ENCODE measurements at regions not wholly inside any gene's neighbourhood (a gene's known extent, or its start where the extent isn't known, plus 50 kb on each side); places are given as distances from the start of the nearest gene placed in this dataset.

DNA sequence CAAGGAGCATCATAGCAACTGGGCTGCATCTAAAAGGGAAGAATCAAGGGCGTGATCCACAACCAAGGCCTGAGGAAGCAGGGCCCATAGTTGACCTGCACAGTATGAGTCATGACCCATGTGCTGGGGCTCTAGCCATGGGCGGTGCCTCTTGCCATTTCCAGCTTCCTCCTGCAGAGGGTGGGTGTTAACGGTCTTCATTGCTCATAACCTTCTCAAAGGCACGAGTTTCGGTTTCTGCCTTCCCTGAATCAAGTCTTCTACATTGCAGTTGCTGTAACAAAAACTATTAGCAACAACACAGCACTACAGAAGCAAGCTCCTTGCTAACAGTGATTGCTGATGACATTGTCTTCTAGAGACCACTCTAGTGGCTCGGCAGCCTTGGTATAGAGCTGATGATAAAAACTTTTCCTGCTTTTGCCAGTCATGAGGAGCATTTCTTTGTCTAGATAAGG, 66.9 kb downstream of the CTSL start (continued):
- TF ChIP-seq NEUROD1 (IDR thresholded peaks at IDR 0.05; ENCODE audit: borderline replicate concordance, low read depth, low read length, partially characterized antibody): peak; percentile 57
- no peak; the same call in 1 of the 2 replicates for TF ChIP-seq MECOM (CRISPR knock-in tag; IDR thresholded peaks at IDR 0.05)
- no peak for TF ChIP-seq BRF1 (IDR thresholded peaks at IDR 0.05; ENCODE audit: borderline replicate concordance, extremely low read depth, insufficient read length)
- peak; percentile 28; the same call in 1 of the 2 replicates for TF ChIP-seq PHF8 (IDR thresholded peaks at IDR 0.05; ENCODE audit: borderline replicate concordance, low read length)
- TF ChIP-seq ZBTB11 (CRISPR knock-in tag; IDR thresholded peaks at IDR 0.05): no peak
- peak in 1 of 2 experiments; percentile 72; a peak in 1 of 4 replicates for TF ChIP-seq RCOR1 (IDR thresholded peaks at IDR 0.05; ENCODE audit: borderline replicate concordance in 1 of 2, low read depth in 2 of 2, low read length in 2 of 2)
- TF ChIP-seq ZNF766 (CRISPR knock-in tag; conservative IDR thresholded peaks at IDR 0.05): peak; percentile 43; the same call in 1 of the 2 replicates
- TF ChIP-seq SPI1 (IDR thresholded peaks at IDR 0.05; ENCODE audit: borderline replicate concordance, low read depth, low read length): no peak
- TF ChIP-seq RBM39 (optimal IDR thresholded peaks at IDR 0.05; ENCODE audit: low read depth, low read length): no peak
- TF ChIP-seq, protein P1, sequence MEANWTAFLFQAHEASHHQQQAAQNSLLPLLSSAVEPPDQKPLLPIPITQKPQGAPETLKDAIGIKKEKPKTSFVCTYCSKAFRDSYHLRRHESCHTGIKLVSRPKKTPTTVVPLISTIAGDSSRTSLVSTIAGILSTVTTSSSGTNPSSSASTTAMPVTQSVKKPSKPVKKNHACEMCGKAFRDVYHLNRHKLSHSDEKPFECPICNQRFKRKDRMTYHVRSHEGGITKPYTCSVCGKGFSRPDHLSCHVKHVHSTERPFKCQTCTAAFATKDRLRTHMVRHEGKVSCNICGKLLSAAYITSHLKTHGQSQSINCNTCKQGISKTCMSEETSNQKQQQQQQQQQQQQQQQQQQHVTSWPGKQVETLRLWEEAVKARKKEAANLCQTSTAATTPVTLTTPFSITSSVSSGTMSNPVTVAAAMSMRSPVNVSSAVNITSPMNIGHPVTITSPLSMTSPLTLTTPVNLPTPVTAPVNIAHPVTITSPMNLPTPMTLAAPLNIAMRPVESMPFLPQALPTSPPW (CRISPR knock-in tag; IDR thresholded peaks at IDR 0.05): peak; percentile 40; the same call in 1 of the 2 replicates
- TF ChIP-seq ZNF184 (CRISPR knock-in tag; IDR thresholded peaks at IDR 0.05): no peak
- TF ChIP-seq STAT6 (CRISPR knock-in tag; IDR thresholded peaks at IDR 0.05): no peak
- TF ChIP-seq JUN (IDR thresholded peaks at IDR 0.05; ENCODE audit: borderline replicate concordance, low read depth, low read length): peak; percentile 96
- TF ChIP-seq JUN (CRISPR knock-in tag; IDR thresholded peaks at IDR 0.05; ENCODE audit: borderline replicate concordance): no peak
- TF ChIP-seq PCBP2 (IDR thresholded peaks at IDR 0.05; ENCODE audit: low read depth, low read length, poor library complexity, severe bottlenecking): no peak
- no peak for TF ChIP-seq MEF2D (tag; conservative IDR thresholded peaks at IDR 0.05; ENCODE audit: low read depth)
- peak; percentile 16 to 40; a peak in 1 of 4 replicates for TF ChIP-seq NRF1 (conservative IDR thresholded peaks at IDR 0.05 in 1 of 2, IDR thresholded peaks at IDR 0.05 in 1 of 2)
- TF ChIP-seq ETV1 (tag; conservative IDR thresholded peaks at IDR 0.05; ENCODE audit: low read depth): peak; percentile 56
- TF ChIP-seq BRD4 (IDR thresholded peaks at IDR 0.05): no peak
- no peak for TF ChIP-seq SRSF9 (IDR thresholded peaks at IDR 0.05; ENCODE audit: borderline replicate concordance, low read depth, low read length)
